Activated CD4-positive, alpha-beta T cell treated with anti-CD3 and anti-CD28 coated beads, Interleukin-10, Interleukin-2, amounts not matched to agents 100 ng/mL and 50 ng/mL, durations not matched to agents 16 hours and 8 hours (primary cell): ENCODE measurements at regions not wholly inside any gene's neighbourhood (a gene's known extent, or its start where the extent isn't known, plus 50 kb on each side); places are given as distances from the start of the nearest gene placed in this dataset.

Source experiments
- DNase-seq: peaks from one replicate; pipeline ENCODE4 v3.0.0-alpha.2; 2020

- no peak for DNase-seq
Observed at GRCh38 chr11:100536979-100537378, 150.1 kb upstream of the ARHGAP42 start.

DNA sequence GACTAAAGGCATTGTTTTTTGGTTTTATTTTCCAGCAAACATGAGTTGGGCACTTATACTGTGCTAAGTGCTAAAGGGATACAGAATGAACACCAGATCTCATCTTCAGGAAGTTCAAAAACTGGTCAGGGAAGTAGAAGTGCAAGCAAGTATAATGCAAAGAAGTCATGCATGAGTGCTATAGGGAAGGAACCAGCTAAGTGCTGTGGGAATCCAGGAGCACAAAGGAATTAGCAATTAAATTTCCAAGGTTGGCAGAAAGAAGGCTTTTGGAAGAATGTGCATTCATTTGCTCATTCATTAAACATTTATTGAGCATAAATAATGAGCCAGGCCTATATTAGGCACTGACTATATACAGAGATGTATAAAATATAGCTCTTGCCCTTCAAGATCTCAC is 143.7 kb upstream of the ARHGAP42 start:
- DNase-seq = no peak

DNA sequence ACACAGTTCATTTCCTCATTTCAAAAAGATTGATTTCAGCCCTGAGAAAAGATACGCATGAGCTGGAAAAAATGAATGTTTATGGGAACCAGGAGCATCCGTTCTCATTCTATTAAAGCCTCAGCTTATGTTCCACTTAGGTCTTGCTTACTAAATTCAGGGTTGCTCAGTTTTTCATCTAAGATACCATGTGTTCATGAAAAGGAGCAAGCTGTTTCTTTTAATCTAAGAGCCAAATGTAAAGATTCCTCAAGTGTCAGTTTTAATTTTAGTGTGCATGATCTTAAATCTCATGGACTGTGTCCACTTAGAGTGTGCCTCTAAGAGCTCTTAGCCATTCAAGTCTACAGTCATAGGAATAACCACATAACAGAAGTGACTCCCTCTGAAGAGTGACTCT is 141.5 kb upstream of the ARHGAP42 start:
- no peak for DNase-seq

- no peak for DNase-seq
Observed at GRCh38 chr11:100545970-100546369, 141.1 kb upstream of the ARHGAP42 start.

DNA sequence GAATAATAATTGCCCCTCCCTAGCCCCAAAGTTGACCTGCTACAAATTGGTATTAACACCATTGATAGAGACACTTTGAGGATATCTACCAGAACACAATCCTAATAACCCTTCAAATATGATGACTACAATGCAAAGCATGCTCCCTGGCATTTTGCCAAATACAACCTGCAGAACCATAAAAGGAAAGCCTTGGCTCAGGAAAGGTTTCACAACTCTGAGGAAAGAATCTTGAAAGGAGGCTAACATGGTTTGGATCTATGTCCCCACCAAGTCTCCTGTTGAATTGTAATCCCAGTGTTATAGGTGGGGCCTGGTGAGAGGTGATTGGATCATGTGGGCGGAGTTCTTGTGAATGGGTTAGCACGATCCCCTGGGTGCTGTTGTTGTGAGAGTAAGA is 140.4 kb upstream of the ARHGAP42 start:
- DNase-seq = no peak

DNA sequence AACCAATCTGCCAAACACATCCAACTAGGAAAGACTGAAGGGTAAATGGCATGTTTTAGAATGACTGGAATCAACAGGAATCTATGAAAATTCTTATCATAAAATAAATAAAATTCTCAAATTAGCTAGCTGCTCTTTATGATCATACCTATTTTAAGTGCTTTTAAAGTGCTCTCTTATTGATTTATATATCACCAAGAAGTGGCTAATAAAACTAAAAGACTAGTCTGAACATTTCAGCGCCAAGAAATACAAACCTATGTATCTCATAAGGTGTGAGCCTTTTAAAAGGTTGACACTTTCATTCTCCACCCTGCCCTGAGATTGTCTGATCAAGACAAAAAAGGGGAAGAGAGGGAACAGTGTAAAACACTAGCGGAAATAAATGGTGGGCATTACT is 136.8 kb upstream of the ARHGAP42 start:
- no peak for DNase-seq

DNA sequence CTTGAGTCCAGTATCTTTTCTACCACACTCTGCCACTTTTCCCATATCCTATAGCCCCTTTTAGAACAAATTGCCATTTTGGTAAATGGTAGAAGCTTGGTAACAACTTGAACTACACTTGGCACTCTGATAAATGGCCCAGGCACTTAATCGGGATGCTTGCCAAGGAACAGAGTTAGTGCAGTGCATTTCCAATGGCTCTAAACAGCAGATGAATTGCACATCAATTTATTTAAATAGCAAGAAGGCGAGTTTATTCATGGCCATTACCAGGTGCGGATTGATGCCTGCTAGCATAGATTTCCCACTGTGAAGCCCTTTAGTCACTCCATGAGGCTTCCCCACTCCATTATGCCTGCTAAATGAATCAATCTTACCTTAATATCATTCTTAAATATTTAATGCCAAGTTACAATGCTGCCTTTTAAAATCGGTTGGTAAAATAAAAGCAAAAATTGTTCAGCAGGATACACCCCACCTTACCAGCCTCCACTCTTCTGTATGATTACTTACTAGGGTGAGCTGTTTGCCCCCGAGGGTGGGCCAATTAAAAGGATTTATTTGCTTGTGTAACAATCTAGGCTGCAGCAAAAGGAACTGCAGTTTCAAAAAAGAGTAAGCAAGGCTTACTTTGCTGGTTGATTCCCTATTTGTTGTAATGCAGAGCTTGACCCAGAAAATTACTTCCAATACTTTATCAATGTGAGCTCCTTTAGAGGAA is 136.0 kb upstream of the ARHGAP42 start:
- no peak for DNase-seq

DNA sequence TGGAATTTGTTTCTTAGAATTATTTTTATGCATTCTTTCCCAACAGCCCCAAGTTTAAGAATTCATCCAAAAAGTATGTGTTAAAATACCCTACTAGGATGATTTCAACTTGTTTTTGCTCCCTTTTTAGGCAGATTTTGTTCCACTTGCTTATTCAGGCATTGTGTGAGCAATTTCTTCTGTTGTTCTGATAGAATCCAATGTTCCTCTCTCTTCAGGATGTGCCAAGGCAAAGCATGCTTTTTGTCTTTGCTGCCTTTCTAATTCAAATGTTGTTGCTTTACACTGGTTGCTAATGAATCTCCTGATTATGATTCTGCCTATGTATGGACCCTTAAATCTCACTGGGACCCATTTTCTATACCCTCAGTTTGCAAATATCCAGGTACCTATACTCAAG is 131.2 kb upstream of the ARHGAP42 start:
- DNase-seq = no peak

GRCh38 chr11:100556781-100557180 is 130.3 kb upstream of the ARHGAP42 start:
- DNase-seq = no peak

GRCh38 chr11:100557830-100558611 is 129.1 kb upstream of the ARHGAP42 start:
- no peak for DNase-seq

GRCh38 chr11:100560606-100561005 is 126.5 kb upstream of the ARHGAP42 start:
- no peak for DNase-seq

GRCh38 chr11:100561323-100561722 is 125.8 kb upstream of the ARHGAP42 start:
- DNase-seq = no peak

GRCh38 chr11:100562128-100562527 is 125.0 kb upstream of the ARHGAP42 start:
- no peak for DNase-seq

DNA sequence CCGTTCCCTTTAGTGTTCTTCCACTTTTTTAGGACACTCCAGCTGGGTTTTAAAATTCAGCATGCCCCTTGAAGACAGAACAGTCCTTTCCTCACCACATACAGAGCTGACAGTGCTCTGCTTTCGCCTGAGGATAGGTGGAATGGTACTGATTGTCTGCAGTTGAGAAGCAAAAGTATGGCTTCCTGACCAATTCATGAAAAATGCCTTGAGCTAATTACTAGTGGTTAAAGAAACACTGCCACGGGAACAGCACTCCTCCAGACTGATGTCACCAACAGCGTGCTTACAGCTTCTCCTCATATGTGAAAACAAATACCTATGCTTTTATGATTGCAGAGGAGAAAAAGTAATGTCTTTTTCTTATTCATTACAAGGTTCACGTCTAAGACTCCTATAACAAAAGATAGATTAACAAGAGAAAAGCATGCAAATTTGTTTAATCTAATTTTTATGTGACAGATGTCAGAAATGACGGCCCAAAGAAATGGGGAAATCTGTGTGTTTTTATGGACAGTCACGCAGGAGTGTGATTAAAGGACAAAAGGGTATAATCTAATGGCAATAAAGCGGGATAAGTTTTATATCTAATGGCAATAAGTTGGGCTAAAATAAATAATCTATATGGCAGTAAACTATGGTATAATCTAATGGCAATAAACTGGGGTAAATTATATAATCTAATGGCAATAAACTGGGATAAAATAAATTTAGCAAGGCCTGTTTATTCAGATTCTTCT is 123.4 kb upstream of the ARHGAP42 start:
- DNase-seq = no peak

DNA sequence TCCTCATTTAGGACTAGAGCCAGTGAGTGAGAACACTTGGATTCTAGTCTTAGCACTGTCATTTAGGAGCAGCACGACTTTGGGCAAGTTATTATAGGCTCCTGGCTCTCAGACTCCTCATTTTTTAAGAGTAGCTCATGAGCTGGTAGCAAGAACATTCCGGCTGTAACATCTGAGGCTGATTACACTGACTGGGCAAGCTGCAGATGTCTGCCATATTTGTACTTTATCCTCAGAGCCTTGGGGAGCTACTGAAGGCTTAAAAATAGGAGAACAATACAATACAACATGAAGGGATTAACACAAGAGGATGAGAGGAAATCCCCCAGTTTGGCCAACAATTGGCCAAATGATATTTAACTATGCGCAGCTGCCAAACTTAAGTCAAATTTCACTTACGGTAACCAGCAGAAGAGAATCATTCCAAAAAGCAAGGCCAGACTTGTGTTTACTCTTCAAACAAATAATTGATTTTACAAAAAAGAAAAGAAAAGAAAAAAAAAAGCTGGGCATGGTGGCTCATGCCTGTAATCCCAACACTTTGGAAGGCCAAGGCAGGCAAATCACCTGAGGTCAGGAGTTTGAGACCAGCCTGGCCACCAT is 113.1 kb upstream of the ARHGAP42 start:
- no peak for DNase-seq

DNA sequence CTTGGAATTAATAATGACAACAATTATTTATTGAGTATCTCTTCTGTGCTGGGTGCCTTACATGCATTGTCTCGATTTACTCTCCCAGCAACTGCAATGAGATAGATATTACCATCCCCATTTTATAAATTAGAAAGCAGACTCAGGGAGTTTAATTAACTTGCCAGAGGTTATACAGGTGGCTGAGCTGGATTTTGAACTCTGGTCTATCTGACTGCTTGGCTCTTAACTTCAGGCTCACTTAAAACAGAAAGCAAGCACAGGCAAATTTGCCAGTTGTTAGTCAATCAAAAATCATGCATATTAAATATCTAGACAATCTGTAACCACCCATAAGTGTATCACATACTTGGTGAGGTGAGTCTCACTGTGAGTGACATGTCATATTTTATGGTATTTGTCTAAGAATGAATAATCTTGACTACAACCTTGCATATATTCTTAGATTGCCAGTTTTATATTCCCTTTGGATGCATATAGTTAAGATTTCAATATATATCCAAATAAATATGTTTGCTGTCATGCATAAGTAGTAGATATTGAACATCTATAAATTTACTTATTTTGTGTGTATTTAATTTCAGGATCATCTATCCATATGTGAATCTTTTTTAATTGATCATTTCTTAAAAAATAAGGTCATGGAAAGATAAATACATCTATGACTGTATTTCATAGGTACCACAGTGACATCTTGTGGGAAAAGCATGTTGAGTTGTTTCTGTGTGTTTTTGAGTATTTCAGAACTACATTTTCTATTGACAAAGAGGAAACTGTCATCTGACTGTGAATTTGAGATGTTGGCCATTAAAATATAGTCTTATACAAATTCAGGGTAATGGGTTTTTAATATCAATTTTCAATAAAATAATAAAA is 112.0 kb upstream of the ARHGAP42 start:
- DNase-seq = no peak

DNA sequence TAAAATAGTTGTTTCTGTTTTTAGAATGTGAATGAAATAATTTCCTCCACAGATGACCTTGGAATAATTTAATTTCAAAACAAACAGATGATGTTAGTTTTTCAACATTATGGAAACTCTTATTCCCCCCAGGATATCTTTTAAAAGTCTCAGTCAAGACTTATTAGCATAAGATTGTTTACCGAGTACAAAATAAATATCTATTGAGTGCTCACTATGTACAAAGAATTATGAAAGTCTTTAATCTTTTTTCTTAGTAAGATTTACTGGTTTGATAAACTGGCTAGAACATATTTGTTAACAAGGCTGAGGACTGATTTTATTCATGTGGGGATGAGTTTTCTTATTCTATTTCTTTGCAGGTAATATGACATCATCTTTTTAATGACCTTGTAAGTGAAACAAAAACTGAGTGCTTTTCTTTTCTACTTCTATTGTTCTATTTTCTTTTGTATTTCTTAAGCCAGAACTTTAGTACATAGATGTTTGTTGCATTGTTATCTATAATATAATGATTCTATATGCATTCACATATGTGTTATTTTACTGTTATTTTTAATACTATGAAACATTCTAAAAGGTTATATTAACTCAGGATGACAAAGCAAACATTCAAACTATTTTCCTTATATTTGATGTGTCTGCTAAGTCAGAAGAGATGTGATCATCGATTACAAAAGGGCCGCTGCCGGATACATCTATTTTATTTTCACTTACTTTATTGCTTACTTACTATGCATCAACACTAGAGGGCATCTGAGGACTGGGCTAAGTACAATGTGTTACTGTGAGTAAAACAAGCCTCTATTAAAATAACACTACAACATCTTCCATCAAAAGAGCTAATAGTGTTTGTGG is 111.0 kb upstream of the ARHGAP42 start:
- DNase-seq = peak; percentile 35

DNA sequence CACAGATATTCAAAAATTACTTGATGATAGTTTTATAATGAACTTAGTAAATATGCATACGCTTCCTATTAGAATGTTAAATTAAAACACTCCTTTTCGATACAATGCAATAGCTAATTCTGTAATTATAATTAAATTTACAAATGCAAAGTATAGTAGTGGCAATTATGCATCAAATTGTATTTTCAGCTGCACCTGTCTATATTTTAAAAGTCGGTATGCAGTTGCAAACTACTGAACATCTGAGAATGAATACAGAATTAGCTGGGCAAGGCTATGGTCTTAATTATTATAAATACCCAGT is 110.4 kb upstream of the ARHGAP42 start:
- no peak for DNase-seq

DNA sequence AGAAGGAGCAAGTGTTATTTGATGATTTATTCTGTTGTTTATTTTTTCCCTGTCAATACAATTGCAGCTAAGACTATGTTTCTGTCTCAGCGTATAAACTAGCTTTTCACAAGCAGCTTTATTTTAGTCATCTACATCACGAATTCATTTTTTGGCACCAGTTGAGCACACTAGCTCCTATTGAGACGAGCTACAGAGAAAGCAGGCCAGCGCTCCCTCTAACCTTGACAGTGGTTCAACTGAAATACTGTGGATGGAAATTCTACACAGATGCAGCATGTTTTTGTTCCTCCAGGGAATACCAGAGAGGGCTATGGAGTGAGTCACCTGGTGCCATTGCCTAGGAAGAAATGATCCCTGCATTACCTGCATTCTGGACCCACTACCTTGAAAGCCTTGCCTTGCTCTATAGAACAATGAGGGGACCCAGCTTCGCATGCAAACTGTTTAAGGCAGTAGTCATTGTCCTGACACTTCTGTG is 108.2 kb upstream of the ARHGAP42 start:
- no peak for DNase-seq

DNA sequence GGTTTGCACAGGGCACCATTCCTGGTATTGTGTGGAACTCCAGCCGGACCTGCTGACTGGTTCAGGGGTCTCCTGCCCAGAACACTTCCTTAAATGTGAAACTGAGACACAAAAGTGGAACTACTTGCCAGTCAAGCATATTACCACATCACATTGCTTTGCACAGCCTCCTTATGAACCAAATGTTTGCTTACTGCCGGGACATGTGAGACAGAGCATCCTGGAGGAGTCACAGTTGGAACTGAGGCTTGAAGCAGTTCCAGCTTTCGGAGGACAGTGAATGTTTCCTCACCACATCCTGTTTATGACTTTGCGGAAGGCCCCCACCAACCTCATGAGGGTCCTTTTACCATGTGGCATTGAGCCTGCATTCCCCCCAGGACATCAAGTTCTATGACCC is 105.8 kb upstream of the ARHGAP42 start:
- no peak for DNase-seq

DNA sequence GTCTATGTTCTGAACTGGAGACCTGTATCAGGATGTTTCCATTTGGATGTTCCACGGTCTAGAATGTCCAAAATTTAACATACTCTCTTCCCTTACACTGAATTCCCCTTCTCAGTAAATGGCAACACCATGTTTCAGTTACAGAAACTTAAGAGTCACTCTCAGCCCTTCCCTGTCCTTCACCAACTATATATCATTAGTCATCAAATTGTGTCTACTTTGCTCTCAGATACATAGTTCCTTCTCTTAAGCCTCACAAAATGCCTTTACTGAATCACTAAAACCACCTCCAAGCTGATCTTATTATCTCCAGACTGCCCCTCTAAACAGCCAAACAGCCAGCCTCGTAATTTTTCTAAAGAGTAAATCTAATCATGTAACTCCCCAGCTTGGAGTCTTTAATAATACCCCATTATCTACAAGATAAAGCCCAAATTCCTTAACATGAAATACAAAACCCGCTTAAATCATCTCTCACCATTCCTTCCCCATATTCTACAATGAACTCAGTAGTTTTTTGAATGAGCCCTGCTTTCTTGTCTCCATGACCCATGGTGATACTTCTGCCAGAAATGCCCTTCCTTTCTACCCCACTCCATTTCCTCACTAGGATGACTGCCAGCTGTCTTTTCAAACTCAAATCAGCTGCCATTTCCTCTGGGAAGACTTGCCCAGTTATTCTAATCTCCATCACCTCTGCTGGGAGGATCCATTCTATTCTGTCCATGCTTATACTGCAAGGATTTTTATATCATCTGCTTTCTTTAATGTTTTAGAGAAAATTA is 102.7 kb upstream of the ARHGAP42 start:
- no peak for DNase-seq
